ENCODE measurements at regions not wholly inside any gene's neighbourhood (a gene's known extent, or its start where the extent isn't known, plus 50 kb on each side); places are given as distances from the start of the nearest gene placed in this dataset.

DNA sequence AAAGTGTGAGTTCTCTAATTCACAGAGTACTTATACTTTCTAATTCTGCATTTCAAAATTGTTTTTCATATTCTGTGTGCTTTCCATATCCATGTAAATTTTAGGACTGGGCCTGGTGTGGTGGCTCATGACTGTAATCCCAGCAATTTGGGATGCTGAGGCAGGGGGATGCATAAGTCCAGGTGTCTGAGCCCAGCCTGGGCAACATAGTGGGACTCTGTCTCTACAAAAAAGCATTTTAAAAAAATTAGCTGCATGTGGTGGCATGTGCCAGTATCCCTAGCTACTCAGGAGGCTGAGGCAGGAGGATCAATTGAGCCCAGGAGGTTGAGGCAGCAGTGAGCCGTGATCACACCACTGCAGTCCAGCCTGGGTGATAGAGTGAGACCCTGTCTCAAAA, 382.6 kb upstream of the AKR1E2 start:
- Histone ChIP-seq H3K4me2 (ENCODE audit: insufficient read depth, low read length) (no peak overlapping the region), H3K36me3 (ENCODE audit: control insufficient read depth, insufficient read depth, low read length) (no peaks in the 10 kb centered on the region), H3K79me2 (ENCODE audit: control insufficient read depth, insufficient read depth, low read length) (no peaks in the 10 kb centered on the region), H3K4me3 (no peak overlapping the region), H3K27me3 (ENCODE audit: control insufficient read depth in 2 of 2, insufficient read depth in 2 of 2, low read length in 2 of 2) (peaks cover 0 to 9% of the 10 kb centered on the region in 2 experiments; a peak in 2 of 5 replicates), H3K27ac (ENCODE audit: extremely low read depth, low read depth, low read length) (no peak overlapping the region), H4K20me1 (replicated peaks; ENCODE audit: control insufficient read depth, insufficient read depth, low read length) (no peaks in the 10 kb centered on the region), H3K4me1 (replicated peaks in 1 of 2; ENCODE audit: control insufficient read depth in 2 of 2, insufficient read depth in 2 of 2, low read length in 2 of 2) (no peaks in the 10 kb centered on the region), H3K9ac (ENCODE audit: insufficient read depth in 1 of 2, low read depth in 2 of 2, low read length in 2 of 2) (no peak overlapping the region), H3K9me1 (ENCODE audit: control insufficient read depth, insufficient read depth, low read length) (no peaks in the 10 kb centered on the region), H2AFZ (ENCODE audit: low read depth, low read length) (no peak overlapping the region), H3K9me3 (replicated peaks; ENCODE audit: control insufficient read depth, insufficient read depth, low read depth, low read length) (no peaks in the 10 kb centered on the region)
- ChIA-PET CTCF (ENCODE audit: low intra/inter-chr PET ratio) (no interaction called here), POLR2A (no interaction called here)
- FAIRE-seq = no peak
- intact Hi-C loops (cut with micrococcal nuclease) (no loop called here), in situ Hi-C loops (cut with MboI) (no loop called here)
- DNase-seq (ENCODE audit: extremely low read depth in 1 of 4, low spot score in 3 of 4) = no peak
- no peak for ATAC-seq
- 7% methylated on average over 1 of the region's 1 CpG for WGBS (ENCODE audit: insufficient coverage, low coverage, missing lambda C conversion rate)
- BruUV-seq (replicated peaks) = no TSS peak
- TF ChIP-seq TEAD2 (tag; IDR thresholded peaks at IDR 0.05) (no peak), REST (IDR thresholded peaks at IDR 0.05; ENCODE audit: borderline replicate concordance) (no peak), REST (CRISPR knock-in tag; IDR thresholded peaks at IDR 0.05; ENCODE audit: low read depth) (no peak), SNAPC5 (CRISPR knock-in tag; IDR thresholded peaks at IDR 0.05) (no peak), POLR2AphosphoS2 (IDR thresholded peaks at IDR 0.05; ENCODE audit: low read length) (no peak), TAL1 (IDR thresholded peaks at IDR 0.05) (no peak), ETV1 (tag; conservative IDR thresholded peaks at IDR 0.05; ENCODE audit: low read depth) (no peak), FIP1L1 (IDR thresholded peaks at IDR 0.05; ENCODE audit: low read depth, low read length, poor library complexity, severe bottlenecking) (no peak), U2AF2 (optimal IDR thresholded peaks at IDR 0.05; ENCODE audit: low read depth, low read length) (no peak), CLOCK (CRISPR knock-in tag; IDR thresholded peaks at IDR 0.05; ENCODE audit: borderline replicate concordance) (no peak), JUN (IDR thresholded peaks at IDR 0.05; ENCODE audit: borderline replicate concordance, low read depth, low read length) (no peak), JUN (CRISPR knock-in tag; IDR thresholded peaks at IDR 0.05; ENCODE audit: borderline replicate concordance) (no peak)

All from K562 (cell line).